ENCODE measurements at regions not wholly inside any gene's neighbourhood (a gene's known extent, or its start where the extent isn't known, plus 50 kb on each side); places are given as distances from the start of the nearest gene placed in this dataset.

DNA sequence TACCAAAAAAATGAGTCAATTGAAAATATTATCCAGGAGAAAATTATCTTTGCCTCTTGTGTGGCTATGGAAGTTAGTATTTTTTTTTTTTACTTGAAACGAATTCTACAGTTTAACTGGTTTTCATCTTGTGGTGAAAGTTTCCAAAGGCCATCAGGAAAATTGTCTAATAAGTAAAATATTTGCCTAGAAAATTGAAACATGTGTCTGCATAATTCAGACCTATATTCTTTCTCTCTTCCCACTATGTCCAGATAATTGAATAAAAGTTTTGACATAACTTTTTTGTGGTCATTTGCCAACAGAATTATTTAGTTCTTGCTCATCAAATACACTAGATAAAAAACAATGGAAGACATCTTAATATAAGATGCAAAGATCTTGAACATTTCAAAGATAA, 321.5 kb upstream of the RPS23 start:
- TF ChIP-seq, protein P1, sequence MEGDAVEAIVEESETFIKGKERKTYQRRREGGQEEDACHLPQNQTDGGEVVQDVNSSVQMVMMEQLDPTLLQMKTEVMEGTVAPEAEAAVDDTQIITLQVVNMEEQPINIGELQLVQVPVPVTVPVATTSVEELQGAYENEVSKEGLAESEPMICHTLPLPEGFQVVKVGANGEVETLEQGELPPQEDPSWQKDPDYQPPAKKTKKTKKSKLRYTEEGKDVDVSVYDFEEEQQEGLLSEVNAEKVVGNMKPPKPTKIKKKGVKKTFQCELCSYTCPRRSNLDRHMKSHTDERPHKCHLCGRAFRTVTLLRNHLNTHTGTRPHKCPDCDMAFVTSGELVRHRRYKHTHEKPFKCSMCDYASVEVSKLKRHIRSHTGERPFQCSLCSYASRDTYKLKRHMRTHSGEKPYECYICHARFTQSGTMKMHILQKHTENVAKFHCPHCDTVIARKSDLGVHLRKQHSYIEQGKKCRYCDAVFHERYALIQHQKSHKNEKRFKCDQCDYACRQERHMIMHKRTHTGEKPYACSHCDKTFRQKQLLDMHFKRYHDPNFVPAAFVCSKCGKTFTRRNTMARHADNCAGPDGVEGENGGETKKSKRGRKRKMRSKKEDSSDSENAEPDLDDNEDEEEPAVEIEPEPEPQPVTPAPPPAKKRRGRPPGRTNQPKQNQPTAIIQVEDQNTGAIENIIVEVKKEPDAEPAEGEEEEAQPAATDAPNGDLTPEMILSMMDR (IDR thresholded peaks at IDR 0.05; ENCODE audit: control extremely low read depth in 1 of 3, insufficient read depth in 1 of 3, low read depth in 1 of 3, low read length in 3 of 3), result no peak
- TF ChIP-seq MAFK (IDR thresholded peaks at IDR 0.05; ENCODE audit: low read depth, low read length) (no peak), SP2 (IDR thresholded peaks at IDR 0.05; ENCODE audit: low read length) (no peak)

Data from H1 (cell line).